Anterior cingulate cortex (tissue), 58 donors: ENCODE measurements at regions not wholly inside any gene's neighbourhood (a gene's known extent, or its start where the extent isn't known, plus 50 kb on each side); places are given as distances from the start of the nearest gene placed in this dataset.

ENCODE experiments used
- DNase-seq, 58 donors: peaks; one replicate each; lab custom pipeline; 2025; lab: John Stamatoyannopoulos, UW

DNA sequence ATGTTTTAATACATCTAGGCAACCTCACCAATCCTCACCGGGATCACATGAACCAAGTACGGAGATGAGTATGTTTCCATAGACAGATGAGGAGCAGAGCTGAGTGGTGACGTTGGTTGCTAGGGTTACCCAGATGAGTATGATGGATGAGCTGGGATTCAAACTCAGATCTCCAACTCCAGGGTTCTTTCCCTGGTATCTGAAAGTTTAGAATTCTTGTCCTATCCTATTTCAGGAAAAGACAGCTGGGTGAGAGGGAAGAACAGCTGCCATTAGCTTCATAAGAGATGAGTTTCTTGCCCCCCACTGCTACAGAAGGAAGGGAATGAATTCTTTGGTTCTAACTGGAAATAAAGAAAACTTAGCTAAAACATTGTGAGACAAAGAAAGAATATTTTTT is 728.9 kb upstream of the TBX3 start:
- DNase-seq = no peak

DNA sequence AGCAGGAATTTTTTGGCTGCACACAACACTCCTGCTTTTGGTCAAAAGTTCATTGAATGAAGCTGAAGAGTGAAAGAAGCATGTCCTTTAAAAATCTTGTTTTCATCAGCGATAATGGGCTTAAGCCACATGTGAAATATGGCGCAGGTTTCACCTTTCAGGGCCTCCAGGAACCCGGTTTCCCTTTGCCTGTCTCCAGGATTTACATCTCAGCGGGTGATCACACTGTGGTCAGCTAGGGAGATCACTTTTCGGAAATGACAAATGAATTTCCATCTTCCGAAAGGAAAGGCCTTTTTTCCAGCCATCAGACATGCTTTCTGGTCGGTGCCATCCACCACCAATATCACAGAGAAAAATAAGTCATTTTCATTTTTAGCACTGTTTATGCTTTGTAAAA is 727.1 kb upstream of the TBX3 start:
- no peak for DNase-seq

DNA sequence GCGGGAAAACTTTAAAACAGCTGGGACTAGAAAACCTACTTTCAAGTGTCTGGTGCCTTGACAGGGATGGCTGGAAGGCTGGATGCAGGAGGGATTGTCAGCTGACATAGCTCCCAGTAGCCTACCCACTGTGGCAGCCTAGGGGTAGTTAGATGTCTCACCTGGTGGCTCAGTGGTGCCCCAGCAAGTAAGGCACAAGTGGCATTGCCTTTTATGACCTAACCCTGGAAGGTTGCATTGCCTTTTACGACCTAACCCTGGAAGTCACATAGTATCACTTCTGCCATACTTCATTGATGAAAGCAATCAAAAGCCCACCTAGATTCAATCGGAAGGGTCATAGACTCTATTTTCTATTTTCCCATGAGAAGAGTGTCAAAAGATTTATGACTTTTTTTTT is 724.7 kb upstream of the TBX3 start:
- no peak for DNase-seq

DNA sequence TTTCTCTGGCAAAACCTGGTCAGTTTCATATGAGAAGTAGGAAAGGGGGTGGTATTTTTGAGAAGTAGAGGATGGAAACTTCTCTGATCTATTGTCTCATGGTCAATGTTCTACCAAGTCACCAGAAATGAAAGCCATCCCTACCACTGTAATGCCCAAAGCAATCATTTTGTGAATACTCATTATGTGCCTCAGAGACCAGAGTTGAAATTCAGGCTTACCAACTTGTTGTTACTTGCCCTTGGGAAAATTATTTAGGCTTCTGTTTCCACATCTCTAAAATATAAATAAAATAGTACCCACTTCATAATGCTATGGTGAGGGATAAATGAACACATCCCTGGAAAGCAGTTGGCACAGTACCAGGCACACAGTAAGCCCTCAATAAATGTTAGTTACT is 723.7 kb upstream of the TBX3 start:
- DNase-seq = no peak

DNA sequence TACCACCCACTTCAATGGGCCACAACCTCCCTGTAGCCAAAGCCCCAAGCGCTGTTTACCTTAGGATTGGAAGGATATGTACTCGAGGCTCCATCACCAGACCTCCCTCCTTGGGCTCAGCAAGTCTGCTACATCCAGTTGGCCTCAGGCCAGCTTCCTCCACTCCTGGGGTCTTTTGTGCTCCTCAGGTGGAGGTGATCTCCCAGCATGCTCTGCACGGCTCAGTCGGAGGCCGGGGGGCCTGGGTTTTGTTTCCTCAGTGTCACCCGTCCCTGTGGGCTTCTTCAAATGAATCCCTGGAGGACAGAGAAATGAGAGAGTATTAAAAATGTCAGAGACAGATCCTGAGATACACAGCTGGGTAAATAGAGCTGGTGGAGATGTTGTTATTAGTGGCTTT is 723.1 kb upstream of the TBX3 start:
- DNase-seq = no peak

DNA sequence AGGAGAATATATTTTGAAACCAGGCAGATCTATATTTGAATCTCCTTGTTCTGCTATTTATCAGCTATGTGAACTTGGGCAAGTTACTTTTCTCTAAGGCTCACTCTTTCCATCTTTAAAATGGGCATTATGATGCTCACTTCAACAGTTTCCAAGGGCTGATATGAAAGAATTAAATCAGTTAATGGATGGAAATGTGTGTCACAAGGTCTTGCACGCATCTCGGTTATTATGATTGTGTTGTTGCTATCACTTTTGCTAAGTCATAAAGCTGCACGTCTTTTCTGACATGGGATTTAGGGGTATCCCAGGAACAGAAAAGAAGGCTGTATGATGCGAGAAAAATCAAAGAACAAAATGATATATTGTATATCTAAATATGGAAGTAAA is 721.5 kb upstream of the TBX3 start:
- DNase-seq = no peak

DNA sequence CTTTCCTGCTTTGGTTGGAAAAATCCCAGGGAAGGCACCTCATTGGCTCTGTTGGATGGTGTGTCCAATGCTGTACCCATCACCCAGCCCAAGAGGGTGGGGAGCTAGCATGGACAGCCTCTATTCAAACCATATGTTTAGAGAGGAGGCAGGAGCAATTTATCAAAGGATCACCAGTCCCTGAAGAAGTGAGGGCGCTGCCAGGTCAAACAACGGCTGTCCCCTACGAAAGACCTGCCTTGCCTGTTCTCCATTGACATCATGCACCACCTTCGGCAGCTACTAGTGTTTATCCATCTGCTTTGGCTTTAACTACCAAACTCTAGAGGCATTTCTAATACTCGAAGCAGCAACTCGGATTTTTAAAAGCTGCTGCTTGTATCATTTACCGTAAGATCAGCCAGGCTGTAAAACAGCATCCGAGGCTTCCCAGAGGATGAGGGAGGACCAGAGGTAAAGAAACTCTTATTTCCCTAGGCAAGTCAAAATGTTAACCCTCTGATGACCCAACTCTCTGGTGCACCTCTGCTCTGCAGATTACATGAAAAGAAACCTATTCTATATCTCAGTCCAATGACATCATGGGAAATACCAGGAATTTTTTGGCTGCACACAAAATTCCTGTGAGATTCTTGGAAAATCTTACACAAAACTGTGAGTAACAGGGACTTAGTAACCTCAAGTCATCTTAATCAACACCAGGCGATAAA is 720.9 kb upstream of the TBX3 start:
- no peak for DNase-seq

DNA sequence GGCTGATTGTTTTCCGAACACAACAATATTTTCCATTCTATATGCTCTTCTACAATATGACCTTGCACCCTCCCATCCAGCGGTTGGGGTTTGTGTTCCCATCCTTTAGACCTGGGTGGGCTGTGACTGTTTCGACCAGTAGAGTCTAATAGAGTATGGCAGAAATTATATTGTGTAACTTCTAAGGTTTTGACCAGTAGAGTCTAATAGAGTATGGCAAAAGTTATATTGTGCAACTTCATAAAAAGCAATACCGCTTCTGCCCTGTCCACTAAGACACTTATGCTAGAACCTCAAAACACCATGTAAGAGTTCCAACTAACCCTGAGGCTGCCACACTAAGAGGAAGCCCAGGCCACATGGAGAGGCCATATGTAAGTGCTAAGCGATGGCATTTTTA is 719.7 kb upstream of the TBX3 start:
- DNase-seq = no peak

DNA sequence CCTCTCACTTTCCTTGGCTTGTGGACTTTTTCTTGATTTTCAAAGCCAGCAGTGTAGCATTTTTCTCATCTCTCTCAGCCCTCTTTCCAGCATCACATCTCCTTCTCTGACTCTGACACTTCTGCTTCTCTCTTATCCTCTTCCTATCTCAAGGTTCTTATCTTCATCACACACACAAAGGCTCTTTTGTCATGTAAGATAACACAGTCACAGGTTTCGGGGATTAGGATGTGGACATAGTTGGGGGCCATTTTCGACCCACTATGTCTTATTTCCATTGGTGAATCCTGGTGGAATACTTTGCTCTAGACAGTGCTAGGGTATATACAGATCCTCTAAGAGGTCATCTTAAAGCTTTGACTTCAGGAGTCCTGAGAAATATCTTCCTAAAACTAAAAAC is 719.3 kb upstream of the TBX3 start:
- DNase-seq = no peak

DNA sequence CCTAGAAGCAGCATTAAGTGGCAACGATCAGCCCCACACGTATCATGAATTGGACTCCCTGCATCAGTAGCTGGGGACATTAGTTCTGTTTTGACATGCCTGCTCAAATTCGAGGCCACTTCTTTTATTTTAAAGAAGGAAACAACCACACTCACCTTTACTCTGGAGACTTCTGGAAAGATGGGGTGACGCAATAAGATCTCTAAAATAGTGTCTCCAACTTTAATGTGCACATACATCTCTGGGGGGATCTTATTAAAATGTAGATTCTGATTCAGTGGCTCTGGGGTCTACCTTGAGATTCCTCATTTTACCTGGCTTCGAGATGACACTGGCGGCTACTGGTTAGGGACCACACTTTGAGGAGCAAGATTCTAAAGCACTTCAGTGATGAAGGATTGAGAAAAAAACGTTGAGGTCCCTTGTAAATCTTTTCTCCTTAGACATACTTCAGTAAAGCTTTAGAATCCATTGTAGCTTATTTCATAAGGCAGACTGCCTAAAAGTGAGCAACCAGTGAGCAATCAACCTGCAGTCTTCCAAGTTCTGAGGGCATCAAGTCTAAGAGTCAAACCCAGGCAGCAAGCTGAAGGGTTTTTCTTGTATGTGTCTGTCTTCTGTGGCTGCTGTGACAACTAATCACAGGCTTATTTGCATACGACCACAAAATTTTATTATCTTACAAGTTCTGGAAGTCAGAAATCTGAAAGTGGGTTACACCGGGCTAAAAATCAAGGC is 718.6 kb upstream of the TBX3 start:
- no peak for DNase-seq

DNA sequence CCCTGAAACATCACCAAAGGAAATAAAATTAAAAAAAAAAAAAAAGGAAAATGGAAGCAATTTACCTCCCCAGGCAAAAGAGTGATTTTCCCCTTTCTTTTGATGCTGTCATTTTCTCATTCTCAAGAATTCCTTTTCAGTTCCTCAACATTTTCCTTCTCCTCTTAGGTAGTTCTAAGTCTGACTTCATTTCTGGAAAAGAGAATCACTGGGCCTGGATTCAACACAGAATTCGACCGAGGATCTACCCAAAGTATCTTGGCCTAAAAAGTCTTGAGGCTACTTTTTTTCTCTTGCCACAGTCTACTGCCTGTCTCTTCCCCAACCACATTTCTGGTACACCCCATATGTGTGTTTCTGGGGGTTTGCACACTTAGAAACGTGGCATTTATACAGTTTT is 717.8 kb upstream of the TBX3 start:
- DNase-seq = no peak

DNA sequence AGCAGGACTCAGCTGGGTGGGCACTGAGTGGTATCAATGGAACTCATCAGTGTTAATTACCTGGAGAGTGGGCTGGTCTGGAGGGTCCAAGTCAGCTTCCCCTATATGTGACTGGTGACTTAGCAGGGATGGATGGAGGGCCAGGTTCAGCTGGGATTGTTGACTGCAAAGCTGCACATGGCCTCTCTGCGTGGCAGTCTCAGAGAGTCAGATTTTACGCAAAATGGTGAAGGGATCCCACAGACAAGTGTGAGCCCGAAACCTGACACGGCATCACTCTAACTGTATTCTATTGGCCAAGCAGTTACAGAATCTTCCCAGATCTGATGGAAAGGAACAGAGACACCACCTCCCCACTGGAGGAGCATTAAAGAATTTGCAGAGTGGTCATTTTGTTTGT is 716.0 kb upstream of the TBX3 start:
- DNase-seq = no peak

DNA sequence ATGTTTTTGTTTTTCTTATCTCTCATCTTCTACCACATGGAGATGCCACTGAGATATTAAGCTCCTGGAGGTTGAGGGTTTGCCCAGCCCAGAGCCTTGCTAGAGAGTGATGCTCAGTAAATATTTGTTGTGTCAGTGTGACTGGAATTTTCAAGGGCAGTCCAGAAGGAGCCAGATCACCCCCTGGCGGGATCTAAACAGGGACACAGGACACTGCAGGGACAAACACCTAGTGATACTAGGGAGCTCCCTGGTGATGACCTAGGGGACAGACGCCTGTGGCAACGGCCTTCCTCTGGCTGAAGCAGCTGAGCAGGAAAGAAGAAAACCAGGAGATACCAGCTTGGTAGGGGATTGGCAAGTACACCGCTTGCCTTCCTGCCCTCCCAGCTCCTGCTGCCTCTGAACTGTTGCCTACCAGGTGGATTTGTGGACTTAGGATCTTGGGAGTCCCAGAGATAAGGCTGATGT is 714.4 kb upstream of the TBX3 start:
- no peak for DNase-seq

DNA sequence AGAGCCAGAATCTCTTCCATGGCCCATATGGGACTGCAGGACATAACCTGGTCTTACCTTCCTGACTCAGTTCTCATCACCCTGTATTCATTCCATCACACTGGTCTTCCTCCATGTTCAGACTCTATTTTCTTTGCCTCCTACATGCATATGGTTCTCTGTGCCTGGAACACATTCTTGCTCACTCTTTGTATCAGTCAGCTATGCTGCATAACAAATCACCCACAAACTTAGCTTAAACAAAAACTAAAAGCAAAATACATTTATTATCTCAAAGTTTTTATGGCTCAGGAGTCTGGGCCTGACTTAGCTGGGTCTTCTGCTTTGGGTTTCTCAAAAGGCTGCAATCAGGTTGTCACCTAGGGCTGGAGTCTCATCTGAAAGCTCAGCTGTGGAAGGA is 712.6 kb upstream of the TBX3 start:
- no peak for DNase-seq

DNA sequence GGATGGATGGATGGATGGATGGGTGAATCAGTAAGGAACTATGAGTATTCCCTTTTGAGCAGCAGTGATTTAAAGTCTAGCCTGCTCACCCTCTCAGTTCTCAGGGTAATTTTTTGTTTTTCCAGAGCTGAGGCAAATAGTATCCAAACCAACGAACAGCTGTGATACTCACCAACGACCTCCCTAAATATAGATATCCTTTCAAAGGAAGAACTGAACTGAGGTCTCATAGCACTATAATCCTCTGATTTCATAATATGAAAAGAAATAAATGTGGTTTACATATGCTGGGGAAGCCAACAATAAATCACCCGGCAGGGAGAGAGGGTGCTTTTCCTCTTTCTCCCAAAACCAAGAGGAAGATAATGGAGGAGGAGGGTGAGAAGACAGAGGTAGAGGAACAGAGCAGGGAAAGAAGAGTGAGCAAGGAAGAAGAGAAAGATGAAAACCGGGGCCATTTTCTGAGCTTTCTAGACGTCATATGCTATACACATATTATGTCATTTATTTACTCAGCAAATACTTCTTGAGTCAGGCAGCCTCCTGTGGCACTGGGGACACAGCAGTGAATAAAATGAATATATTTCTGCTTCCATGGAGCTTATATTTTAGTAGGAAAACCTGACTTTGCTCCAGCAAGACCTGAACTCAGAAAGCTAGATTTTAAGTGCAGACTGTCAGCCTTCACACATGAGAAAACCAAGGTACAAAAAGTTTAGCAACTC is 710.7 kb upstream of the TBX3 start:
- no peak for DNase-seq

DNA sequence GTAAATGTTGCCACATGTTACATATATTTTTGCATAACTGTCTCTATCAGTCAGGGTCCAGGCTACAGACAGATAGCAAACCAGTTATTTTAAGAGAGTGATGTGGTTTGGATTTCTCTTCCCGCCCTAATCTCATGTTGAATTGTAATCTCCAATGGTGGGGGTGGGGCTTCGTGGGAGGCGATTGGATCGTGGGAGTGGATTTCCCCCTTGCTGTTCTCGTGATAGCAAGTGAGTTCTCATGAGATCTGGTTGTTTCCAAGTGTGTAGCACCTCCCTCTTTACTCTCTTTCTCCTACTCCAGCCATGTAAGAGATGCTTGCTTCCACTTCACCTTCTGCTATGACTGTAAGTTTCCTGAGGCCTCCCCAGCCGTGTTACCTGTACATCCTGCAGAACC is 704.2 kb upstream of the TBX3 start:
- no peak for DNase-seq

DNA sequence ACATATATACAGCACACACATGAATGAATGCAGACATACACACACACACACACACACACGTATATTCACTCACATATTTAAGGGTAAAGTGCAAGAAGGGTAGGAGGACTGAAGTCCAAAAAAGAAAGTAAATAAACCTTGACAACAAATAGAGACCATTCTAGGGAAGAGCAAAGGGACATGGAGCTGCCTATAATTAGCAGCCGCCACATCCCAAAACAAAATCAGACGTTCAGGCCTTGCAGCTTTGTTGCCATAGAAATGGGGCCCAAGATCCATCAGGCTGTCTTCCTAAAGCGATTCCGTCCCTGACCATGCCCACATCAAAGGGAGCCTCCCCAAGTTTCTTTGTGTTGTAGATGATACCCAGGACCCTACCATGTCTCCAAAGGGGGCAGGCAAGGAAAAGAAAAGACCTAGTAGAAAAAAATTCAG is 703.5 kb upstream of the TBX3 start:
- DNase-seq = no peak

DNA sequence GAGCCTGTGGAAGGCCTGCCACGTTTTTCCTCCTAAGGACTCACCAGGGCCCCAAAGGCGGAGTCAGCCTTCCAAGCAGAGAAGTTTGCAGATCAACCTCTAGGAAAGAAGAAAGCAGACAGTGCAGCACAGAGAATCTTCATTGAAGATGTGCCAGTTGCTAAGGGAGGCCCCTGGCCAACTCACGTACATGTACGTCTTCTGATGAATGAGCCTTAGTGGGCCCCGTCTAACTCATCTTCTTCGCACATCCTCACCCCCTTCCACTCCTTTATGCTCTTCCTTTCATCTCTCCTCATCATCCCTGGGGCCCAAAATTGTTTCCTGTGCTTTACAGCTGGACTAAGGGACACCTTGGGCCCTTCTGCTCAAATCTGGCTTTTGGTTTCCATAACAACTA is 703.0 kb upstream of the TBX3 start:
- no peak for DNase-seq

DNA sequence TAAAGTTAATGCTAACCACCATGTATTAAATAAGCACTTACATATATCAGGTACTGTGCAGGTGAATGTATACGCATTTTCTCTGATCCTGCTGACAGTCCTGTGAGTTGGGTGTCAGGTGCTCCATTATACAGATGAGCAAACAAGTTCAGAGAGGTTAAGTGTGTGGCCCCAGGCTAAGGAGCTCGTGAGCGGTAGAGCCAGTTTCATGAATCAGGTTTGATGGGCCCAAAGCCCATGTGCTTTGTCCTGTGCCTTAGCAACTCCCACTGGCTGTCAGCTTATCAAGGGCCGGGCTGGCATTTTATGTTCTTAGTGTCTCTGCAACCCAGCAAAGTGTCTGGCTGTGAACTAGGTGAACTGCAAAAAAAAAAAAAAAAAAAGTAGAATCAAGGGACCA is 701.2 kb upstream of the TBX3 start:
- no peak for DNase-seq

DNA sequence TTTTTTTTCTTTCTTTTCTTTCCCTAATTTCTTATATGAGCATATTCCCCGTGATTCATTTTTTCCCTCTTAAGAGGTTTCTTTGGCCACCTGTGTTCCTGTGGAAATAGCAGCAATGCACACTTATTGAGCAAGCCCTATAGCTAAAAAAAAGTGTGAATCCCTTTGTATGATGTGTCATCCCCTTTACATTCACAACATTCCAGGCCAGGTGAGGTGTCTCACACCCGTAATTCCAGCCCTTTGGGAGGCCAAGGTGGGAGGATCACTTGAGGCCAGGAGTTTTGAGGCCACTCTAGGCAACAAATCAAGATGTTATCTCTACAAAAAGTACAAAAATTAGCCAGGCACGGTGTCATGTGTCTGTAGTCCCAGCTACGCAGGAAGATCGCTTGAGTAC is 700.4 kb upstream of the TBX3 start:
- no peak for DNase-seq

DNA sequence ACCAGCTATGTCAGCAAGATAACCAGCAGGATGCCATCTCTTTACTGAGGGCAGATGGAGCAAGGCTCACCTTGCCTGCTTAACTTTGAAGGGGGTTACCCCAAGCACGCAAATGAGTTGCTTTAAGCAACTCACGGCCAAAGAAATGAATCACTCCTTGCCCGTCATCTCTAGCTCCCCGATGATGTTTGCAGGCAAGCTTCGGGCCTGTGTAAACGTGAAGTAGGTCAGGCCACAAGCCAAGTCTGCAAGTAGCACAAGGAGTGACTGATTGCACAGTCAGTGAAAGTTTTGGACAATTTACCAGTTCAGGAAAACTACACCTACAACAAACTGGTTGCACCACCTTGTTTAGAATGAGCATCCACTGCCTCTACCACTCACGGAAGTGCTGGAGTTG is 699.7 kb upstream of the TBX3 start:
- DNase-seq = peak in 2 of 58 donors; percentile 2 to 5

DNA sequence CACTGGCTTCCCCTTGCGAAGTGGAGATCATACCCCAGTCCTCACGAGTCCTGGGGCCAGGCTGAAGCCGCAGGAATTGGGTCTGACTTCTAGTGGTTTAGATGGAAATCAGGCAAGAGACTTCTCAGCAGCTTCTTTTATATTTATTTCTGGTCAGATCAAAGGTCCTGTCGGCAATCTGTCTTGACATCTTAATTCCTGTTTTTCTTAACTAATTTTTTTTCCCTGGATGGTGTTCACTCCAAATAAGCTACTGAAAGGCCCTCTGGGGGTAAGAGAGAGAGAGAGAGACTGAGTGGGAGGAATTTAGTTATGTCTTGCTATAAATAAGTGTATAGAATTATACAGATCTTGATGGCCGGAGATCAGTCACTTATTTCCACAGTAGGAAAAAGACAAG is 698.7 kb upstream of the TBX3 start:
- DNase-seq = no peak
